Stimulated activated CD8-positive, alpha-beta memory T cell treated with anti-CD3 and anti-CD28 coated beads, Interleukin-4, amount 100 ng/mL, for 48 hours (primary cell): ENCODE measurements at regions not wholly inside any gene's neighbourhood (a gene's known extent, or its start where the extent isn't known, plus 50 kb on each side); places are given as distances from the start of the nearest gene placed in this dataset.

Experiments
- DNase-seq: peaks from one replicate; pipeline ENCODE4 v3.0.0-alpha.2; 2020

- no peak for DNase-seq
These were observed 140.0 kb upstream of the ST6GAL2 start for GRCh38 chr2:107025869-107026380.

GRCh38 chr2:107027205-107027604 is 141.2 kb upstream of the ST6GAL2 start:
- no peak for DNase-seq

- no peak for DNase-seq
These were observed 141.8 kb upstream of the ST6GAL2 start for GRCh38 chr2:107027810-107028209.

GRCh38 chr2:107028661-107029060 is 142.7 kb upstream of the ST6GAL2 start:
- DNase-seq, result no peak

- no peak for DNase-seq
These were observed 150.3 kb upstream of the ST6GAL2 start for GRCh38 chr2:107036293-107036692.

GRCh38 chr2:107062173-107062572 is 176.2 kb upstream of the ST6GAL2 start:
- DNase-seq, result no peak

GRCh38 chr2:107062599-107063220 is 176.7 kb upstream of the ST6GAL2 start:
- no peak for DNase-seq

- DNase-seq, result no peak
These were observed 177.3 kb upstream of the ST6GAL2 start for GRCh38 chr2:107063228-107063627.

GRCh38 chr2:107064750-107065149 is 178.8 kb upstream of the ST6GAL2 start:
- DNase-seq, result no peak

GRCh38 chr2:107068069-107068916 is 182.3 kb upstream of the ST6GAL2 start:
- no peak for DNase-seq

GRCh38 chr2:107069890-107070289 is 183.9 kb upstream of the ST6GAL2 start:
- DNase-seq, result no peak

- no peak for DNase-seq
These were observed 186.4 kb upstream of the ST6GAL2 start for GRCh38 chr2:107072150-107072940.

GRCh38 chr2:107078584-107078983 is 192.6 kb upstream of the ST6GAL2 start:
- DNase-seq, result no peak

GRCh38 chr2:107086497-107086896 is 200.5 kb upstream of the ST6GAL2 start:
- DNase-seq, result no peak

- no peak for DNase-seq
These were observed 202.2 kb upstream of the ST6GAL2 start for GRCh38 chr2:107088156-107088555.

GRCh38 chr2:107091163-107091864 is 205.3 kb upstream of the ST6GAL2 start:
- no peak for DNase-seq

GRCh38 chr2:107093426-107093957 is 207.5 kb upstream of the ST6GAL2 start:
- DNase-seq, result no peak

- no peak for DNase-seq
These were observed 208.6 kb upstream of the ST6GAL2 start for GRCh38 chr2:107094450-107094986.

GRCh38 chr2:107102176-107102575 is 216.2 kb upstream of the ST6GAL2 start:
- DNase-seq, result no peak

- no peak for DNase-seq
These were observed 221.4 kb upstream of the ST6GAL2 start for GRCh38 chr2:107107351-107107750.

- no peak for DNase-seq
These were observed 222.6 kb upstream of the ST6GAL2 start for GRCh38 chr2:107108556-107108955.

GRCh38 chr2:107111623-107112022 is 225.7 kb upstream of the ST6GAL2 start:
- DNase-seq, result no peak
